GM12878 (cell line): ENCODE measurements at regions not wholly inside any gene's neighbourhood (a gene's known extent, or its start where the extent isn't known, plus 50 kb on each side); places are given as distances from the start of the nearest gene placed in this dataset.

Source experiments
- BHLHE40 ChIP-seq, 2 experiments: fragments of 450-650 bp in 1 of 2; IDR thresholded peaks; 2 replicates each; pipeline ENCODE4 v1.6.1; 2011 to 2017; ENCODE audit warnings: low read depth in 2 of 2, borderline replicate concordance in 1 of 2, improper control_type of control experiment in 1 of 2, low read length in 1 of 2, mild to moderate bottlenecking in 1 of 2
- CBX3 ChIP-seq: fragments of 200-600 bp; sonication (generic); IDR thresholded peaks from 2 replicates; pipeline ENCODE4 v1.6.1; 2016; ENCODE audit warnings: low read depth, borderline replicate concordance
- EGR1 ChIP-seq, 2 experiments: IDR thresholded peaks; 1 replicate in 1 of 2; 2 replicates in 1 of 2; pipeline ENCODE4 v1.6.1; 2011 to 2012; ENCODE audit warnings: low read depth in 2 of 2, low read length in 2 of 2, borderline replicate concordance in 1 of 2, mild to moderate bottlenecking in 1 of 2, moderate library complexity in 1 of 2
- EP300 ChIP-seq, 2 experiments: fragments of 150-350 bp in 1 of 2; IDR thresholded peaks; 2 replicates each; pipeline ENCODE4 v1.6.1; 2011 to 2012; ENCODE audit warnings: low read depth in 2 of 2, low read length in 2 of 2, borderline replicate concordance in 1 of 2, improper control_type of control experiment in 1 of 2, inconsistent platforms in 1 of 2; ENCODE audit not compliant: control insufficient read depth in 1 of 2
- JUNB ChIP-seq: IDR thresholded peaks from 2 replicates; pipeline ENCODE4 v1.6.1; 2016; ENCODE audit warnings: antibody characterized with exemption, mild to moderate bottlenecking
- NBN ChIP-seq: fragments of 450-650 bp; IDR thresholded peaks from 2 replicates; pipeline ENCODE4 v1.6.1; 2016
- POLR2A ChIP-seq: IDR thresholded peaks from 2 replicates; pipeline ENCODE4 v1.6.1; 2011; ENCODE audit warnings: low read depth, mild to moderate bottlenecking, low read length
- ZBED1 ChIP-seq: IDR thresholded peaks from 2 replicates; pipeline ENCODE4 v1.6.1; 2016; ENCODE audit warnings: borderline replicate concordance
- TF ChIP-seq, protein P1 (sequence below): IDR thresholded peaks from 2 replicates; pipeline ENCODE4 v1.6.1; 2012; ENCODE audit warnings: low read depth, low read length, improper control_type of control experiment
- TF ChIP-seq, protein P2 (sequence below): fragments of 450-650 bp; IDR thresholded peaks from 2 replicates; pipeline ENCODE4 v1.6.1; 2017; ENCODE audit warnings: antibody characterized with exemption, mild to moderate bottlenecking, moderate library complexity
- TF ChIP-seq, protein P3 (sequence below), 3 experiments: IDR thresholded peaks in 2 of 3; conservative IDR thresholded peaks in 1 of 3; 2 replicates each; pipeline ENCODE4 v1.5.1; 2011; ENCODE audit warnings: low read depth in 3 of 3, low read length in 3 of 3, mild to moderate bottlenecking in 3 of 3, control low read depth in 2 of 3, moderate library complexity in 2 of 3, inconsistent platforms in 1 of 3, mixed read lengths in 1 of 3; ENCODE audit not compliant: control insufficient read depth in 2 of 3, insufficient read depth in 1 of 3; ENCODE audit errors: extremely low read depth in 1 of 3
- TF ChIP-seq, protein P4 (sequence below): IDR thresholded peaks from 2 replicates; pipeline ENCODE4 v1.6.1; 2012; ENCODE audit warnings: improper control_type of control experiment, low read depth, low read length; ENCODE audit not compliant: insufficient replicate concordance
- TF ChIP-seq, protein P5 (sequence below): fragments of 450-650 bp; IDR thresholded peaks from 2 replicates; pipeline ENCODE4 v1.6.1; 2016; ENCODE audit warnings: mild to moderate bottlenecking

DNA sequence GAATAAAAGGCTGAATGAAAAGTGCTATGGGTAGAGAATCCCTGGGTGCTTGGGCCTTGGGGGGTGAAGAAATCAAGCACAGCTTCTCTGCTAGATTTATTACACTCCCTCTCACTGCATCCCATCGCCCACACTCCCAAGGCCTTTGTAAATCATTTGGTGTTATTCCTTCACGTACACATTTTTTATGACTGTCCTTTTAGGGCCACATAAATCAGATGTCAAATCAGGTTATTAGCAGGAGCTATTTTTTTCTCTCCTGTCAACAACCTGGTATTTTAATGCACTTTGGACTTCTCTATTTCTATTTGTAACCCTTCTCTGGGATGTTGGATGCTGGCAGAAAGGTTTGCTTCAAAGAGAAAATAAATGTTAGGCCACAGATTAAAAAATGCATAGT is 408.8 kb downstream of the INSC start:
- TF ChIP-seq ZBED1 (no peak), CBX3 (no peak), JUNB (no peak), EP300 (IDR thresholded peaks at IDR 0.05; ENCODE audit: borderline replicate concordance in 1 of 2, control insufficient read depth in 1 of 2, low read depth in 2 of 2, low read length in 2 of 2) (no peak), BHLHE40 (IDR thresholded peaks at IDR 0.05; ENCODE audit: borderline replicate concordance in 1 of 2, low read depth in 2 of 2, low read length in 1 of 2) (no peak), NBN (no peak), EGR1 (IDR thresholded peaks at IDR 0.05; ENCODE audit: borderline replicate concordance in 1 of 2, low read depth in 2 of 2, low read length in 2 of 2) (no peak), POLR2A (no peak)
- TF ChIP-seq, protein P1, sequence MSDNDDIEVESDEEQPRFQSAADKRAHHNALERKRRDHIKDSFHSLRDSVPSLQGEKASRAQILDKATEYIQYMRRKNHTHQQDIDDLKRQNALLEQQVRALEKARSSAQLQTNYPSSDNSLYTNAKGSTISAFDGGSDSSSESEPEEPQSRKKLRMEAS: no peak
- TF ChIP-seq, protein P2, sequence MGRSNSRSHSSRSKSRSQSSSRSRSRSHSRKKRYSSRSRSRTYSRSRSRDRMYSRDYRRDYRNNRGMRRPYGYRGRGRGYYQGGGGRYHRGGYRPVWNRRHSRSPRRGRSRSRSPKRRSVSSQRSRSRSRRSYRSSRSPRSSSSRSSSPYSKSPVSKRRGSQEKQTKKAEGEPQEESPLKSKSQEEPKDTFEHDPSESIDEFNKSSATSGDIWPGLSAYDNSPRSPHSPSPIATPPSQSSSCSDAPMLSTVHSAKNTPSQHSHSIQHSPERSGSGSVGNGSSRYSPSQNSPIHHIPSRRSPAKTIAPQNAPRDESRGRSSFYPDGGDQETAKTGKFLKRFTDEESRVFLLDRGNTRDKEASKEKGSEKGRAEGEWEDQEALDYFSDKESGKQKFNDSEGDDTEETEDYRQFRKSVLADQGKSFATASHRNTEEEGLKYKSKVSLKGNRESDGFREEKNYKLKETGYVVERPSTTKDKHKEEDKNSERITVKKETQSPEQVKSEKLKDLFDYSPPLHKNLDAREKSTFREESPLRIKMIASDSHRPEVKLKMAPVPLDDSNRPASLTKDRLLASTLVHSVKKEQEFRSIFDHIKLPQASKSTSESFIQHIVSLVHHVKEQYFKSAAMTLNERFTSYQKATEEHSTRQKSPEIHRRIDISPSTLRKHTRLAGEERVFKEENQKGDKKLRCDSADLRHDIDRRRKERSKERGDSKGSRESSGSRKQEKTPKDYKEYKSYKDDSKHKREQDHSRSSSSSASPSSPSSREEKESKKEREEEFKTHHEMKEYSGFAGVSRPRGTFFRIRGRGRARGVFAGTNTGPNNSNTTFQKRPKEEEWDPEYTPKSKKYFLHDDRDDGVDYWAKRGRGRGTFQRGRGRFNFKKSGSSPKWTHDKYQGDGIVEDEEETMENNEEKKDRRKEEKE: no peak
- TF ChIP-seq, protein P3, sequence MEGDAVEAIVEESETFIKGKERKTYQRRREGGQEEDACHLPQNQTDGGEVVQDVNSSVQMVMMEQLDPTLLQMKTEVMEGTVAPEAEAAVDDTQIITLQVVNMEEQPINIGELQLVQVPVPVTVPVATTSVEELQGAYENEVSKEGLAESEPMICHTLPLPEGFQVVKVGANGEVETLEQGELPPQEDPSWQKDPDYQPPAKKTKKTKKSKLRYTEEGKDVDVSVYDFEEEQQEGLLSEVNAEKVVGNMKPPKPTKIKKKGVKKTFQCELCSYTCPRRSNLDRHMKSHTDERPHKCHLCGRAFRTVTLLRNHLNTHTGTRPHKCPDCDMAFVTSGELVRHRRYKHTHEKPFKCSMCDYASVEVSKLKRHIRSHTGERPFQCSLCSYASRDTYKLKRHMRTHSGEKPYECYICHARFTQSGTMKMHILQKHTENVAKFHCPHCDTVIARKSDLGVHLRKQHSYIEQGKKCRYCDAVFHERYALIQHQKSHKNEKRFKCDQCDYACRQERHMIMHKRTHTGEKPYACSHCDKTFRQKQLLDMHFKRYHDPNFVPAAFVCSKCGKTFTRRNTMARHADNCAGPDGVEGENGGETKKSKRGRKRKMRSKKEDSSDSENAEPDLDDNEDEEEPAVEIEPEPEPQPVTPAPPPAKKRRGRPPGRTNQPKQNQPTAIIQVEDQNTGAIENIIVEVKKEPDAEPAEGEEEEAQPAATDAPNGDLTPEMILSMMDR (IDR thresholded peaks at IDR 0.05 in 2 of 3, conservative IDR thresholded peaks at IDR 0.05 in 1 of 3; ENCODE audit: control insufficient read depth in 2 of 3, extremely low read depth in 1 of 3, insufficient read depth in 1 of 3, low read depth in 3 of 3, low read length in 3 of 3): no peak
- TF ChIP-seq, protein P4, sequence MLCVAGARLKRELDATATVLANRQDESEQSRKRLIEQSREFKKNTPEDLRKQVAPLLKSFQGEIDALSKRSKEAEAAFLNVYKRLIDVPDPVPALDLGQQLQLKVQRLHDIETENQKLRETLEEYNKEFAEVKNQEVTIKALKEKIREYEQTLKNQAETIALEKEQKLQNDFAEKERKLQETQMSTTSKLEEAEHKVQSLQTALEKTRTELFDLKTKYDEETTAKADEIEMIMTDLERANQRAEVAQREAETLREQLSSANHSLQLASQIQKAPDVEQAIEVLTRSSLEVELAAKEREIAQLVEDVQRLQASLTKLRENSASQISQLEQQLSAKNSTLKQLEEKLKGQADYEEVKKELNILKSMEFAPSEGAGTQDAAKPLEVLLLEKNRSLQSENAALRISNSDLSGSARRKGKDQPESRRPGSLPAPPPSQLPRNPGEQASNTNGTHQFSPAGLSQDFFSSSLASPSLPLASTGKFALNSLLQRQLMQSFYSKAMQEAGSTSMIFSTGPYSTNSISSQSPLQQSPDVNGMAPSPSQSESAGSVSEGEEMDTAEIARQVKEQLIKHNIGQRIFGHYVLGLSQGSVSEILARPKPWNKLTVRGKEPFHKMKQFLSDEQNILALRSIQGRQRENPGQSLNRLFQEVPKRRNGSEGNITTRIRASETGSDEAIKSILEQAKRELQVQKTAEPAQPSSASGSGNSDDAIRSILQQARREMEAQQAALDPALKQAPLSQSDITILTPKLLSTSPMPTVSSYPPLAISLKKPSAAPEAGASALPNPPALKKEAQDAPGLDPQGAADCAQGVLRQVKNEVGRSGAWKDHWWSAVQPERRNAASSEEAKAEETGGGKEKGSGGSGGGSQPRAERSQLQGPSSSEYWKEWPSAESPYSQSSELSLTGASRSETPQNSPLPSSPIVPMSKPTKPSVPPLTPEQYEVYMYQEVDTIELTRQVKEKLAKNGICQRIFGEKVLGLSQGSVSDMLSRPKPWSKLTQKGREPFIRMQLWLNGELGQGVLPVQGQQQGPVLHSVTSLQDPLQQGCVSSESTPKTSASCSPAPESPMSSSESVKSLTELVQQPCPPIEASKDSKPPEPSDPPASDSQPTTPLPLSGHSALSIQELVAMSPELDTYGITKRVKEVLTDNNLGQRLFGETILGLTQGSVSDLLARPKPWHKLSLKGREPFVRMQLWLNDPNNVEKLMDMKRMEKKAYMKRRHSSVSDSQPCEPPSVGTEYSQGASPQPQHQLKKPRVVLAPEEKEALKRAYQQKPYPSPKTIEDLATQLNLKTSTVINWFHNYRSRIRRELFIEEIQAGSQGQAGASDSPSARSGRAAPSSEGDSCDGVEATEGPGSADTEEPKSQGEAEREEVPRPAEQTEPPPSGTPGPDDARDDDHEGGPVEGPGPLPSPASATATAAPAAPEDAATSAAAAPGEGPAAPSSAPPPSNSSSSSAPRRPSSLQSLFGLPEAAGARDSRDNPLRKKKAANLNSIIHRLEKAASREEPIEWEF: no peak
- TF ChIP-seq, protein P5, sequence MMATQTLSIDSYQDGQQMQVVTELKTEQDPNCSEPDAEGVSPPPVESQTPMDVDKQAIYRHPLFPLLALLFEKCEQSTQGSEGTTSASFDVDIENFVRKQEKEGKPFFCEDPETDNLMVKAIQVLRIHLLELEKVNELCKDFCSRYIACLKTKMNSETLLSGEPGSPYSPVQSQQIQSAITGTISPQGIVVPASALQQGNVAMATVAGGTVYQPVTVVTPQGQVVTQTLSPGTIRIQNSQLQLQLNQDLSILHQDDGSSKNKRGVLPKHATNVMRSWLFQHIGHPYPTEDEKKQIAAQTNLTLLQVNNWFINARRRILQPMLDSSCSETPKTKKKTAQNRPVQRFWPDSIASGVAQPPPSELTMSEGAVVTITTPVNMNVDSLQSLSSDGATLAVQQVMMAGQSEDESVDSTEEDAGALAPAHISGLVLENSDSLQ: no peak
